Colon (tissue), 2 donors: ENCODE measurements at regions not wholly inside any gene's neighbourhood (a gene's known extent, or its start where the extent isn't known, plus 50 kb on each side); places are given as distances from the start of the nearest gene placed in this dataset.

Experiments
- FAIRE-seq: peaks from 2 replicates; lab custom pipeline; 2012; peaks lifted over from hg19 to GRCh38; lab: Jason Lieb, UNC
- donor health status: control.
- donor health status: control.

DNA sequence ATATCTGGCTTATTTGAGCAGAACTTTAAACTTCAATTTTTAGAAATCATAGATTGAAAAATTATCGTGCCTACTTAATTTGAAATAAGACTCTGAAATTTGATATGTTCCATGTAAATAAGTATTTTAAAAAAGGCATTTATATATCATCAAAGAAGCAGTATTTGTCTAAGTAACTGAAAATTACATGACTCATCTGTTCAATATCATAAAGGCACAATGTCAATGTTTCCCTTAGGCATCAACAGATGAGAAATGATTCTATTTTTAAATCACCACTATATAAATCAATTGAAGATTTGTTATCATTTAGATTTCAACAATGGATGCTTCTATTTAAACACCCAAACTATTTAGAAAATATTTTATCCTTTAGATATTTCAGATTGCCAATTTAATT, 142.9 kb upstream of the POU5F2 start:
- FAIRE-seq = no peak

DNA sequence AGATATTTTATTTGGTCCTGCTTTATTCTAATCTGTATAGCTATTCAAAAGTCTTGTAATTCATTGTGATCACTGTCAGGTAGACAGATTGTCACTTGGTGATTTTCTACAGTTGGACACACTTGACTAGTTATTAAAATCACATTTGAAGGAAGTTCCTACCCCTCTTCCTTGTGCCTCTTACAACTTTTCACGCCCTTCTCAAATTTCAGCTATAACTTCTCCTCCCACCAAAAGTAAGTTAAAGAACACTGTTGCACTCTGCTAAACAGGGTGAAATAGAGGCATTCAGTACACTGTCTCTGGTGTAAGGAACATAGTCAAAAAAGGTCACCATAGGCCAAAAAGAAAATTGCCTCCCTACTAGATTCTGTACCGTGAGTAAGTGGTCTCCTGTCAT, 142.1 kb upstream of the POU5F2 start:
- no peak for FAIRE-seq

DNA sequence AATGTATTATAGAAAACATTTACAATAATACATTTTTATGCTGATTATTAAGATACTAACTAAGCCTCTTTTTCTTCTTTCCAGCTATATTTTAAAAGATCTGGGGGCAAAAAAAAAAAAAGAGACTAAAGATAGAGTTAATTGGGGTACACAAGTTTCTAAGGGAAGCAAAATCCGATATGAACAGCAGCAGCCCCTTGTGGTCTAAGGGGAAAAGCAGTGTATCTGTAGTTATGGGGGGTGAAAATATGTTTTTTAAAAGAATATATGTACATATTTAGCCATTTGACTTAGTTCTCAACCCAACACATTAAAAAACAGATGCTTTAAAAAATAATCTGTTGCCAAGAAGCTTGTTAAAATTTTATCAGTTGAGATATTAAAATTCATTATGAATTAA, 134.3 kb upstream of the POU5F2 start:
- no peak for FAIRE-seq

DNA sequence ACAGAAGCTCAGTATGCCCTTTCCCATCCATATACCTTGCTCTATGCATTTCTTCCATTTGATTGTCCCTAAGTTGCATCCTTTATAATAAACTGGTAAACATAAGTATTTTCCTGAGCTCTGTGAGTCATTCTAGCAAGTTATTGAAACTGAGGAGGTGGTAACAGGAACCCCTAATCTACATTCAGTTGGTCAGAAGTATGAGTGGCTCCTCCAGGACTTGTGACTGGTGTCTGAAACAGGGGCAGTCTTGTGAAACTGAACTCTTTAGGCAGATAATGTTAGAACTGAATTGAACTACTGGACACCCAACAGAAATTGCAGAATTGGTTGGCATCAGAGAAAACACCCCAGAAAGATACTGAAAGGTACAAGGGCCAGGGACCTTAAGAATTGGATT, 133.1 kb upstream of the POU5F2 start:
- no peak for FAIRE-seq

DNA sequence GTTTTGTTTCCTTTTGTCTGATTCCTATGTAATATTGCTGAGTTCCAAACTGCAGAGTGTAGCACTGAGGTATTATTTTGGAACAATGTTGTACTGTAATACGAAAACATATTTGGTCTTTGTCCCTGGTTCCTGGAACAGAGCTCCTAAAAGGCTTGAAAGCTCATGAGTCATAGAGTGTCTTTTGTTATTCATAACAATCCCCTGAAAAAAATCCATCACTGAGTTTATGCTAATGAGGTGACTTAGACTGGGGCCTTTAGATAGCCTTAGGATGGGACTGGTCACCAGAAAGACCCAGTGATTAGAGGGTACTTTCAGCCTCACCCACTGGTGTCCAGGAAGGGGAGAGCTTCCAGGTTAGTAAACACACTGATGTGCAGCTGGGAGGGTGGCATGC, 132.7 kb upstream of the POU5F2 start:
- no peak for FAIRE-seq

DNA sequence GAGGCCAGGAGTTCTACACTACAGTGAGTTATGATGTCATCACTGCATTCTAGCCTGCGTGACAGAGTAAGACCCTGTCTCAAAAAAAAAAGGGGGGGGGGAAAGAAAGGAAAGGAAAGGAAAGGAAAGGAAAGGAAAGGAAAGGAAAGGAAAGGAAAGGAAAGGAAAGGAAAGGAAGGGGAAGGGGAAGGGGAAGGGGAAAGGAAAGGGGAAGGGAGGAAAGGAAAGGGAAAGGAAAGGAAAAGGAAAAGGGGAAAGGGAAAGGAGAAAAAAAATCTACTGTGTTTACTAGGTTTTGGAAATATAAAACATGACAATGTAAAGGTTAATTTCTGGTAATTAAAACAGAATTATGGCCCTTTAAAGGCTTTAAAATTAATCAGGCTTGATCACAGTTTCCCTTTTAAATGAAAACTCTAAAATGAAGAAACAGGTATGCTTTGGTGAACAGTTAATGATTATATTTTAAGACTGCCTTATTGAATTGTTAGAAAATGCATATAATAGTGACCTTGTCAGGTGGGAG, 131.9 kb upstream of the POU5F2 start:
- FAIRE-seq = no peak

DNA sequence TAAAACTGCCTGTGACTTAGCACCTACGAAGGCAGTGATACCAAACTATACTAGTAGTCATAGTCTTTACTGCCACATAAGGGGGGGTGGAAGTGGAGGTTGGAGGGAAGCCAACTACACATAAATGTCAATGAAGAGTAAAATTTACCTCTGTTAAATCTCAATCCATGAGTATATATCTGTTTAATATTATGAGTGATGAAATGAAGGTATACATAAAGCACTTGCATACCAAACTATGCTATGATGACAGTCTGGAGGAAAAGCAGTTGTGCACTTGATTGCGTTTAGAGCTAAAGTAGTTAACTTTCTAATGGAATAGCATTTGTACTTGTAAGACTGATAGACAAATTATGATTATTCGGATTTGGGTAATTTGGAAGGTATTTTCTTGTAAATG, 129.2 kb upstream of the POU5F2 start:
- no peak for FAIRE-seq

DNA sequence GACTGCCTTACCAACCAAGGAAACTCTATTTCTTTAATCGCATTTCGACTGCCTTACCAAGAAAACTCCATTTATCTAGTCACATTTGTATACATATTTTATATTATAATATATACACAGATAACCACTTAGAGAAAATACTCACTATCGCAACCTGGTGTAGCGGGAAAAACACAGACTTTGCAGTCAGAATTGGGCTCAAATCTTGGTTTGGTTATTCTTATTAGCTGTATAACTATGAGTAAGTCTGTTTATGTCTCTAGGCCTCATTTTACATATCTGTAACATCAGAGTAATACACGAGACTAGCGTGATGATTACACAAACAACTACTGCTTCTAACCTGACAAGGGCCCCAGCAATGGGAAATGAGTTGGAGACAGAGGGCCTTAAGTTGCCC, 127.5 kb upstream of the POU5F2 start:
- no peak for FAIRE-seq

DNA sequence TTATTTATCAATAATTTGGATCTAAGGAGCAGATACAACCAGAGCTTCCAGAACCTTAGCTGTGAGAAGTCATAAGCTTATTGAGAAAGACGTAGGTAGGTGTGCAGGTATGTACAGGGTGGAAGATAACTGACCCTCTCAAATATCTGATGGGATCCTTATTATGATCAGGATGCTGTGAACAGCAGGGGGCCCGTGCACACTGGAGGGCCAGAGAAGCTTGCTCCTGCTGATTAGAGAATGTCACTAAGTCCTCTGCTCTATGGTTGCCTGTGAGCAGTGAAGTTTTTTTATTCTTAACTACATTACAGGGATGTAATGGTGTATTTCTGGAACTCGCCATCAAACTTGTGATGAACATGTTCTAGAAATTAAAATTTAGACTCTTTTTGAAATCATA, 108.9 kb upstream of the POU5F2 start:
- FAIRE-seq = no peak

DNA sequence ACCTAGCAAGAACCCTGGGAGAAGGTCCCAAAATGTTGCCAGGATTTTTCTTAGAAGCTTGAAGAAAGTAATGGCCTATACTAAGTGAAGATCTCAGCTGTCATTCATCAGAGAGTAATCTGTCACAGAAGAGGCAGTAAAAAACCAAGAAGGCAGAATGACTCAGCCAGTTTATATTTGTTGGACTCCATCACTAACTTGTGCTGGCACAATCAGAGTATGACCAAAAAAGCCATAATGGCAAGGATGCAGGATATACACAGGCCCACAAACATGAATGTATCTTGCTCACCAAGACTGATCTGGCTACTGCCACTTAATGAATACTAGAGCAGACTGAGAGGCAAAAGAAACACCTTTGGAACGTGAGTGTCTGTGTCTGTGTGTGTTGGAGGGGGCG, 104.0 kb upstream of the POU5F2 start:
- no peak for FAIRE-seq

DNA sequence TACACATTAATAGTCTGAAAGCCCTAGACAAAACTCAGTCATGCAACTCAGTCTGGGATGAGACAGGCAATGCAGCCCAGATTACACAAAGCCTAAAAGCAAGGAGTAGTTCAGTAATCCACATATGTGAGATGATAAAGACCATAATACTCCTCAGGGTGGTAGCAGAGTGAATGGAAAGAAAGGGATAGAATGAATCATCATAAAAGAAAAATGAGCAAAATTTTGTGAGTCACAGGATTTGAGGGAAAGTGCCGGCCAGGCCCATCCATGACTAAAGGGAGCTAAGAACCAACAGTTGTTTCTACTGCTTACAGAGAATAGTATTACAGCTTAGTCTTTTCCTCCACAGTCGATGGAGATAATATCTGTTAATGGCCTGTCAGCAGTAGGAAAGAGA, 90.0 kb upstream of the POU5F2 start:
- FAIRE-seq = no peak

DNA sequence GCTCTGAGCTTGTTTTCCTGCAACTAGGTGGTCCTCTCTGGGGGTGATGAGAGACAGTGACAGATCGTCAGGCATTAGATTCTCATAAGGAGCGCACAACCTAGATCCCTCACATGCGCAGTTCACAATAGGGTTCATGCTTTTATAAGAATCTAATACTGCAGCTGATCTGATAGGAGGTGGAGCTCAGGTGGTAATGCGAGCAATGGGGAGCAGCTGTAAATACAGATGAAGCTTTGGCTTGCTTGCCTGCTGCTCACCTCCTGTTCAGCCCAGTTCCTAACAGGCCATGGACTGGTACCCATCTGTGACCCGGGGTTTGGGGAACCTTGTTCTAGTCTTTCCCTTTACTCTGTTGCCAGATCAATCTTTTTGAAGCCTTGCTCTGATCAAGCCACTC, 89.5 kb upstream of the POU5F2 start:
- no peak for FAIRE-seq

DNA sequence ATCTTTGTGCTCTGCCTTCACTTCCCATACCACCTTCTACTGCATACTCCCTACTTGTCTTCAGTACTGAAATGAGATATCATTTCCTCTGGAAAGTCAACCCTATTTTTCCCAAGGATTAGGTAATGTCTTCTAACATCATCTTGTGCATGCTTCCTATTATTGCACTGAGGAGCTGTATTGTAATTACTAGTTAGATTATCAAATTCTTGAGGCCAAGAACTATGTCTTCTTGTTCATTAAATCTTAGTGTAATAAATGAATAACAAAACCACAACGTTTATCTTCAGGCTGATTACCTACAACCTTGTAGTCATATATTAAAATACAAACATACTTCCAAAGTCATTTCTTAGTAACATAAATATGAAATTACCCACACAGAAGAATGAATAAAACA, 87.9 kb upstream of the POU5F2 start:
- FAIRE-seq = no peak

DNA sequence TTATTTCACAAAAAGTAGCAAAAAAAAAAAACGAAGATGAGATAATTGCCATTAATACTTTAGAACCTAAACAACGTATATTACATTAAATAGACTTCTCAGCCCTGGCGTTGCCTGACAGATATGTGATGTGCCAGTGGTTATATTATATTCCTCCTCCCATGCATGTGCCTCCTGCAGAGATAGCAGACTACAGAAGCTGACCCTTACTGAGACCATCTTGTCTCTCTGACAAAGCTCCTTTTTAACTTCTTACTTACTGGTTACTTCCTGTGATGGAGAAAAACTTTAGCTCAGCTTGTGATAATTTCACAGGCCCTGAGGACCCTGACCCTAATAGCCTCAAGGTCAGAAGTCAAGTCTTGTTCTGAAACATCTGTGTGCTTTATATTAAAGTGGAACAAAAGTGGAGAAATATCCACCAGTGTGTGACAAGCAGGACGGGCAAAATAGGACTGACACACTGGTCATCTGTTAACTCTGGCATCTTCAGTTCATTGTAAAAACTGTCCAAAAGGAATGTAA, 80.6 kb upstream of the POU5F2 start:
- no peak for FAIRE-seq

DNA sequence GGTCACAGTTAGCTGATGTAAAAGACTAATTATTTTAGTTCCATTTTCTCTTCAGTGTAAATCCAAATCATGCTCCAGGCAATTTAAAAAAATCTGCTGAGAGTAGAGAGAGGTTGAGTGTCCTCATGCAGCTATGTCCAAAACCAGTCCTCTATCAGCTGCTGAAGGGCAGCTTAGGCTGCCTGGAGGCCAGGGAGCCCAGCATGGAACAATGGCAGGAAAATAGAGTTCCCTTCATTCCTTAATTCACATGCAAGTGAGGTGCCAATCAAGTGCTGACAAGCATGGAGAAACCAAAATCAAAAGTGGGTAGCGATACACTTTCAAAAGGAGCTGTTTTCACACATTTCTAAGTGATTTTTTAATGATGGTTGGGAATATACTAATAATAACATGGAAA, 78.3 kb upstream of the POU5F2 start:
- FAIRE-seq = no peak

DNA sequence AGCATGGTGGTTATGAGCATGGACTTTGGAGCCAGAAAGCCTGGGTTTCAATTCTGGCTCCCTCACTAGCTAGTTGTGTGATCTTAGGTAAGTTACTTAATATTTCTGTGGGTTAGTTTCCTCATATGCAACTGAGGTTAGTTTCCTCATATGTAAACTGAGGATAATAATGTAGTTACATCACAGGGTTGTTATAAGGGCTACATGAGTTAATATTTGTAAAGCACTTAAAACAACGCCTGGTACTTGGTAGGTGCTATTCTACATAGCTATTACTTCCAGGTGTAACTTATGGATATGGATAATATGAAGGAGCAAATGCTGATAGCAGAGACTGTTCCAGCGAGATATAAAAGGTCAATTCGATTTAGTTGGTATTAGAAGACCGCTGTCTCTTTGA, 69.4 kb upstream of the POU5F2 start:
- no peak for FAIRE-seq

DNA sequence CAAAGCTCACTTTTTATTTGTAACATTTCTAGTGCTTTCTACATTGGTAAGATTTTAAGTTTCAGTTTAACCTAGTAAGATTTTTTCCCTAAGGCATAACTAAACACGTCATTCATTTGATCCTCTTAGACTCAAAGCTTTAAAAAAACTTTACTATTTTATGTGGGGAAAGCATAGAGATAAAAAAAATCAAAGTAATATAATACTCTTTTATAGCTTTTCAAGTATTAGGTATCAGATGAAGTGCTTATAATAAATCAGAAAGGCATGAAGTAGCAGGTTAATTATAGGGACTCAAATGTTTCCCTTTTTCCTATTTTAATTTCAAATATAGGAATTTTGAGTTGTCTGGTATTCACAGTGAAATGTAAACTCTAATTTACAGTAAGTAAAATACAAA, 68.0 kb upstream of the POU5F2 start:
- no peak for FAIRE-seq

DNA sequence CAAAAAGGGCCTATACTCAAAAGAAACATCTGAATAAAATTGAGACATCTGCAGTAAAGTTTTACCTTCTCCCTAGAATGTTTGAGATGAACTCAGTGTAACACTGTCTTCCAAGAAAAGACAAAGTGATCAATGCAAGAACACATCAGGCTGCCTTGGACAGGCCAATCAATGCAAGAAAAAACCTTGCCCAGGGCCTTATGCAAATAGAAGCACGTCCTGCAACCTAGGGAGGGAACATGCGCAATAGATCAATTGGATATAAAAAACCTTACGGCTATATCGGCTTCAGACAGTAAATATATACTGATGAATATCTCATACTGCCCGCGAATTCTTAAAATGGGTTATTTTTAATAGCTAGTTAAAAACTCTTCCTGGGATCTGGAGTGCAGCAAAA, 66.4 kb upstream of the POU5F2 start:
- FAIRE-seq = no peak

DNA sequence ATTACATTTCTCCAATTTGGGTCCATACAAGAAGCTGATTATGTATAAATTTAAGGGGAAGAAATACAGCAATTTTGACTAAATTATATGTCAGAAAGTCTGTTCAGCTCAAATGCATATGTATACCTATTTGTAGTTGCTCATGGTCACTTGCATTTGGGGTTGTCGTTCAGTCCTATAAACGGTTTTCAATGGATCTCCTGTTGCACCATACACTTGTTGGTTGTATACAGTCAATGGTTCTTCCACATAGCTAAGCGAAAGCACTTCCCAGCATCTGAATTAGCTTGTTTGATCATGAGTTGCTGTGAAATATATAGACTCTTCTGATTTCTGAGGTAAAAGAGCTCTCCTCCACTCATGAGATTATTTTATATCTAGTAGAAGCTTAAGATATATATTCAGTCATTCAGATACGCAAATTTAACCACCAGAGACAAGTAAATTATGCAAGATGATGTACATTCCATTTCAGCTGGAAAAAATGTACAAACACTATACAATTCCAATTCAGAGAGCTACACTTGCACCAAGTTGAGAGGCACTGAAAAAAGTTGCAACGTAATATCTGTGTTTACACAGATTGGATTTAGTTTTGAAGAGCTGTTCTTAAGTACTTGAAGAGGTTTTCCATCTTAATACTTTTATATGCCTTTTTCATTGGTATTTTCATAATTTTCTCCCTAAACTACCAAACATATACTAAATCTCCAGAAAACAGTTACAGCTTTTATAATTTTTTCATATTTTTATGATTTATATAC, 64.4 kb upstream of the POU5F2 start:
- no peak for FAIRE-seq

DNA sequence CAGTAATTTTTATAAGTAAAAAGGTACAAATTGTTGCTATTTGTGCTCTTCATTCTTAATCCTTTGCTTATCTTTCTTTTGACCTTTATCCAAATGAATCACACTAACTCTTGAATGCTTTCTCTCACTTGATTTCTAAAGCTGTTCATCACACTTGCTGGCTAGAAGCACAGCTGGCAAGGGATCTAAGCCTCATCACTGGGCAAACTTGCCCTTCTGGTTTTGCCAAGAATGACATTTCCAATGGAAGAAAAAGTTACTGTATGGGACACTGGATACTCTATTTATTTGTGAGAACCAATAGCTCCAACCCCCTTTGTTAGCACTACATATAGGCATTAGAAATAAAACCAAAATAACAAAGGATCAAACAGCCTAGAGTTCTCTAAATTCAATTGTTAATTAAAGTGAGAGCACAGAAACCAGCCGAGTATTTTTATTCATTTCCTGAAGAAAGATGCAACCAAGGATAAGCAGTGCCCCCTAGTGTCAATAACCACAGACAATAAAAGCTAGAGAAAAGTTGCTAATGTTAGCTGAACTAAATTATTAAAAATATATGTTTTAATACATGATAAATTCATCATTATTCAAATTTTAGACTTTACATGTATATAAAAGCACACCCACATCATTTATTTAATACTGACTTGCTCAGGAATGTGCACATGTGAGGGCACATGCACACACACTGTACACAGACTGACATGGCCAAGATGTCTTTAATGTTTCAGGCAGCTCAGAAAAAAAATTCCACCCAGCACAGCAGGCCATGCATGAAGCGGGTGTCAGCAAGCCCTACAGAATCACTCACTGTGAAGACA, 59.8 kb upstream of the POU5F2 start:
- peak; percentile 61 for FAIRE-seq

DNA sequence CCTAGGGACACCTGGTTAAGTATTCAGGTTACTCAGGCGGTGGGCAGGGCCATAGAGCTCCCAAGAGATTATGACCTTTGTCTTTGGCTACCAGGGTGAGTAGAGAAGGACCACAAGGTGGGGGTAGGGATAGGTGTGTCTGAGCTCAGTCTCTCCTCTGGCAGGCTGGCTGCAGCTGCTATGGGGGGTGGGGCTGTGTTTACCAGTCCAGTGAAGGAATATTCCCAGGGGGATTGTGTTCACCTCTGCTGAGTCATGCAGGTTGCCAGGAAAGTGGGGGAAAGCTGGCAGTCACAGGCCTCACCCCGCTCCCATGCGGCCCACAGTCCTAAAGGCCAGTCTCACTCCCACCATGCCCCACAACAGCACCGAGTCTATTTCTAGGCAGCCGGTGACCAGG, 53.6 kb upstream of the POU5F2 start:
- FAIRE-seq = no peak

DNA sequence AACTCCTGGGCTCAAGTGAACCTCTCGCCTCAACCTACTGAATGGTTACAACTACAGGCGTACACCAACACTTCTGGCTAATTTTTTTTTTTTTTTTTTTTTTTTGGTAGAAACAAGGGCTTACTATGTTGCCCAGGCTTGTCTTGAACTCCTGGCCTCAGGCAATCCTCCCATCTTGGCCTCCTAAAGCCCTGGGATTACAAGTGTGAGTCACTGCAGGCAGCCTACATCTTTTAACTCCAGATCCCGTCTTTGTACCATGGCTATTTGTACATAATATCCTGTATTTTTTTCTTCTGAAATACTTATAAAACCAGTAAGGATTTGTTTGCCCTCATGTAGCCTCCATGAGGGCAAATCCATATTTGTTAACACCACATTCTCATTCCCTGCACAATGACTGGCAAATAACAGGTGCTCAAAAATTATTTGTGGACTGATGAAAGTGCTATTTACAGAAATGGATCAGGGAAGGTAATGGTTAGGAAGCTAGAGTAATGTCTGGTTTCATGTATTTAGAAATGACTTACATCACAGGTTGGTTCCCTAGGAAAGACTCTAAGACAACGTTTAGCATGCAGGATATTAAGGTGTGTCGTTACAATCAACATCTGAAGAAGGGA, 51.9 kb upstream of the POU5F2 start:
- FAIRE-seq = no peak

DNA sequence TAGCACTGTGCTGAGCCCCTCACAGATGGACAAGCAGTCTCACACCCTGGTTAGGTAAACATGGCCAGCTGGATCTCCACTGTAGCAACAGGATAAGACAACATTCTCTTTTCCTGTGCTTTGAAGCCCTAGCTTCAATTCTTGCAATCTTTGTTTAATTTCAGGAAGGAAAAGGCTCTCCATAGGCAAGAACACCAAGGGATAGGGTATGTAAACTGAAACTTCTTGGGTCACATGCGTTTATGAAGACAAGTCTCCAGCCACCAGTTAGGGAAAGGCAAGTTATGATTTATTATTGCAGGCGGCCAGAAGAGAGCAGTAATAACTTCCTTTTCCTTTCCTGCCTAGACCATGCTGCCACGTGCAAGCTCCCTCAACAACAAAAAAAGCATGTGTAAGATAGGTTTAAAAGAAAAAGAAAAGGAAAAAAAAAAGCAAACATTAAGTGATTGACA, 50.1 kb upstream of the POU5F2 start:
- no peak for FAIRE-seq
